Activated CD8-positive, alpha-beta memory T cell treated with anti-CD3 and anti-CD28 coated beads, Interleukin-2, amount 50 U/mL, for 4 hours (primary cell): ENCODE measurements at regions not wholly inside any gene's neighbourhood (a gene's known extent, or its start where the extent isn't known, plus 50 kb on each side); places are given as distances from the start of the nearest gene placed in this dataset.

Source experiments
- DNase-seq: peaks from one replicate; pipeline ENCODE4 v3.0.0-alpha.2; 2020

- no peak for DNase-seq
Measured at GRCh38 chr1:5369223-5369622, 623.0 kb downstream of the NPHP4 start.

DNA sequence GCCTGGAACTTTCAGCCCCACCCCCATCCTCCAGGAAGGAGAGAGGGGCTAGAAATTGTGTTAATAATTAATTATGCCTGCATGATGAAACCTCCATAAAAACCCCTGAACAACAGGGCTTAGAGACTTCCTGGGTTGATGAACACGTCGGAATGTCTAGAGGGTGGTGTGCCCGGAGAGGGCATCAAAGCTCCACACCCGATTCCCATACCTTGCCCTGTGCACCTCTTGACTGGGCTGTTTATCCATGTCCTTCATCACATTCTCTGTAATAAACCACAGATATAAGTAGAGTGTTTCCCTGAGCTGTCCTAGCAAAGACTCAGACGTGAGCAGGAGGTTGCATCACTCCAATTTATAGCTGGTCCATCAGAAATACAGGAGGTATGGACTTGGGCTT lies 624.0 kb downstream of the NPHP4 start:
- no peak for DNase-seq

- DNase-seq, result no peak
Measured at GRCh38 chr1:5367306-5367705, 624.9 kb downstream of the NPHP4 start.

DNA sequence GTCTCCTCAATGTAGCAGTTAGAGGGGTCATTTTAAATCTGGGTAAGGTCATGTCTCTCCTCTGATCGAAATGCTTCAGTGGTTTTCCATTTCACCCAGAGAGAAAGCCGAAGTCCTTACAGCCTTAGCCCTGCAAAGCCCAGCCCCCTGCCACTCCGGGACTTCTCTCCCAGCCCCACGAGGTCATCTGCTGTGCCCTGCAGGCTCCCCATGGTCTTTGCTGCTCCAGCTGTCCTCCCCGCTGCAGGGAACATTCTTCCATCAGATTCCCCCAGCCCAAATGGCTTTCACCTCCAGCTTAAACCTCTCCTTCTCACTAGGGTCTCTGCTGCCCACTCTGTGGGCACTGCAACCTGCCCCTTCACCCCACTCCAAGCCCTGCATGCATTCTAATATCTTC lies 626.5 kb downstream of the NPHP4 start:
- no peak for DNase-seq

DNA sequence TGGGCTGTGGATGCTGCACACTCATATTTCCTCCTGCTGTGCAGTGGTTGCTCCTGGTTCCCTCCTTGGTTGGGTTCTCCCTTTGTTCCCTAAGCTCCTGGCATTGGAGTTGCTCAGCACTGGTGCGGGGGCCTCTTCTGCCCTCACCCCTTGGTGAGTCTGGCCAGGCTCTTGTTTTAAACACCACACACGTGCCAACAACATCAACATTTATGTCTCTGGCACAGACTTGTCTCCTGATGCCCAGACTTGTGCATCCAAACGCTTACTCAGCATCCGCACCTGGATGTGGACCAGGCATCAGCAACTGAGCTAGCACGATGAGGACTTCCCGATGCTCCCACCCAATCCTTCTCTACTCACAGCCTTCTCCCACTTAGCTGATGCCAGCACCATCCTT lies 627.6 kb downstream of the NPHP4 start:
- no peak for DNase-seq

DNA sequence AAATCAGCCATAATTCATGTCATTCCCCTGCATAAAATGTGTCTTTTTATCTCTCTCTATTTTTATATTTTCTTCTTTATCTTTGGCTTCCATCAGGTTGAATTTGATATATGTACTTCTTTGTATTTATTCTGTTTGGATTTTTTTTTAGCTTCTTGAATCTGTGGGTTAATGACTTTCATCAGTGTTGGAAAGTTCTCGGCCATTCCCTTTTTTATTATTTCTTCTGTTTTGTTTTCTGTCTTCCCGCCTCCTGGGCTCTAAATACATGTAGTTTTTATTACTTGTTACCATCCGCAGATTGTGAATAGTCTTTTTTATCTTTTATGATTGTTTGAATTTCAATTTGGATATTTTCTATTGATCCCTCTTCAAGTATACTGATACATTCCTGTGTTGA lies 637.5 kb downstream of the NPHP4 start:
- DNase-seq, result no peak

DNA sequence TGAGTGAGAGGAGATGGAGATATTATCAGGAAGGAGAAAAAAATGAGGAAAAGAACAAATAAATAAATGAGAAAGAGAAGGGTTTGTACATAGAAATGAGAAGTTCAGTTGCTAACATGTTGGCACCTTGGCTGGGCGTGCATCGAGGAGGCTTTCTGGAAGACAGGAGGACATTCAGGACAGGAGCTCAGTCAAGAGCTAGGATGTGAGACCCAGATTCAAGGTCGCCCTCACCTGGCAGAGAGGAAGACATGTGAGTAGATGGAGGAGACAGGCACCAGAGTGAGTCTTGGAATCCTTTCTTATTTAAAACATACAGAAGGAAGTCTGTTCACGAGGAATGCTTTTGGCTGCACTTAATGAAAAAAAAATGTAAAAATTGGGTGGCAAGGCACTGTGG lies 640.9 kb downstream of the NPHP4 start:
- DNase-seq, result no peak

DNA sequence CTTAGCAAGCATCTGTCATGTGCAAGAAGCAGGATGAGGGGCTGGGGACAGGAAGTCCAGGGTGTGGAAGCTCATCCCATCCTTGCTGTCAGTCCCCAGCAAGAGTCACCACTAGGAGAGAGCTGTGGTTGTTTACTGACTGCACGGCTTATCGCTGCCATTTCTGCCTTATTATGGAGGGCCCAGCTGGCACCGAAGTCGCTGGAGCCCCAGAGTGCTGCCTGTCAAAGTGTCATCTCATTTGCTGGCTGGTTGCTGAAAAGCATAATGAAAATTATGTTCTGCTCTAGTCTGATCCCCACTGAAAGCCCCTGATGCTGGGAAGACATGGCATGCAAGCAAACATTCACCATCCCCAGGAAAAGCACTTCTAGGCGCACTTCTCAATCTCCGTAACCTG lies 642.7 kb downstream of the NPHP4 start:
- no peak for DNase-seq

DNA sequence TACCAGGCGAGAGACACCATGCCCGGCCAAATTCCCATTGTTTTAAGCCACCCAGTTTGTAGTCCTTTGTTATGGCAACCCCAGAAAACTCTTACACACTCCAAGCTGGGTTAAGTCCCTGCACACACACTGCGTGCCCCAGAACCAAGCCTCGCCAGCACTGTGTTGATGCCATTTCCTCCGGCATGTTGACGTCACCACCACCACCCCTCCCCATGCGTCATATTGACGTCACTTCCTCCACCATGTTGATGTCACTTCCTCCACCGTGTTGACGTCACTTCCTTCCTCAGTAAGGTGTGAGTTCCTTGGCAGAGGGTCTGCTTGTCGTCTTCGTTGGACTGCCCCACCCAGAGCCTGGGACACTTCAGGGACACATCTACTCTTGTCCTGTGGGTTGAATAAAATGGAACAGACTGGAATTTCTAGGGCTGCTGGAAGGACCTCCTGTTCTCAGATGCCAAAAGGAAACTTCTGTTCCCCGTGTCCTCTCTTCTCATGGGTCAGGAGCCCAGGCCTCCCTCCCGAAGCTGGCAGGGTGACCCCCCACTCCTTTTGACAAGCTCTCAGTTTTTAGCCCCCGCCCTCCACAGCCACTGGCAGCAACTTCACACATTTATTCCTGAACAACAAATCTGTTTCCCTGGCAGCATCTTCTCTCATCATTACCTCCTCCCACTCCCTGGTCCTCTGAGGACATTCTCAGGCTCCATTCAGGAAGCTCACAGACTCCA lies 643.3 kb downstream of the NPHP4 start:
- DNase-seq, result no peak

- DNase-seq, result no peak
Measured at GRCh38 chr1:5347726-5348125, 644.5 kb downstream of the NPHP4 start.

- no peak for DNase-seq
Measured at GRCh38 chr1:5345556-5345955, 646.7 kb downstream of the NPHP4 start.

DNA sequence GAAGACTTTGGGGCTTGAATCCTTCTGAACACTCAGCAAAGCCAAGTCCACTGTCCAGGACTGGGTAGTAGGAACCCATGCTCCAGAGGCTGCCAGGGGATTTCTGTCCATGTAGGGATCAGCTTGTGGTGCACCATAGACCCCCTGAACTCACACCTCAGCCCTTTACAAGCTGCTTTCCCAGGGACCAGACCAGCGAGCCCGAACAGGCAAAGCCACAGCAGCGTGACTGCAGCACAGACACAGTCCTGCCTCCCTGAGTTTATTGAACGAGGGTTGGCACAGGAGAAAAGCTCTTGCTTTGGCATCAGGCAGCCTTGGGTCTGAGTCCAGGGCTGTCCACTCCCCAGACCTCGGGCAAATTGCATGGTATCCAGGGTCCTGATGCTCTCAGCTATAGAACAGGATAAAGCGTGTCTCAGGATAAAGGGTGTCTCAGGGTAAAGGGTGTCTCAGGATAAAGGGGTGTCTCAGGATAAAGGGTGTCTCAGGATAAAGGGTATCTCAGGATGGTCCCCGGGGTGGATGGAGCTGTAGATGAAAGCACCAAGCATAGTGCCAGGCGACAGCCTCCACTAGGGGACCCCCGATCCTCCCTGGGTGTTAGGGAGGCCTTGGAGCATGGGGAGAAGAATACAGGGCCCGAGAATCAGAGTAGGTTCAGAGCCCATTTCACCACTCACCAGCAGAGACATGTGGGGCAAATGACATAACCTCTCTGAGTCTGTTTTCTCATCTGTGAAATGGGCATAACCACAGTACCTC lies 648.8 kb downstream of the NPHP4 start:
- no peak for DNase-seq

DNA sequence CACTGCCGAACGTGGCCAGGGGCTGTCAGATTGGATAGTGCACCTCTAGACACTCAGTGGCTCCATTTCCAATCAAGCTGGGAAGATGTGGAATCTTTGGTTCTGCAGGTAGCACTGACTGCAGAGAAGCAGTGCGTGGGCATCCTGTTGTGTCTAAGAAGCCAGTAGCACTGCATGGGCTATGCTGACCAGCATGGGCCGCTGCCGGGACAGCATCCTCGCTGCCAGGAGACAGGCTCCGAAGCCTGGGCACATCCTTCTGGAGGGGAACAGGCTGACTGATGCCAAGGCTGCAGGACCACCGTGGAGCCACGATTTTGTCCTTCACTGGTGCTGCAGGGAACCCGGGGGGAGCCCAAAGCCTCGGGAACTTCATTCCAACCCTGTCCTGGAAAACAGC lies 649.4 kb downstream of the NPHP4 start:
- DNase-seq, result no peak

- no peak for DNase-seq
Measured at GRCh38 chr1:5342172-5342571, 650.1 kb downstream of the NPHP4 start.

DNA sequence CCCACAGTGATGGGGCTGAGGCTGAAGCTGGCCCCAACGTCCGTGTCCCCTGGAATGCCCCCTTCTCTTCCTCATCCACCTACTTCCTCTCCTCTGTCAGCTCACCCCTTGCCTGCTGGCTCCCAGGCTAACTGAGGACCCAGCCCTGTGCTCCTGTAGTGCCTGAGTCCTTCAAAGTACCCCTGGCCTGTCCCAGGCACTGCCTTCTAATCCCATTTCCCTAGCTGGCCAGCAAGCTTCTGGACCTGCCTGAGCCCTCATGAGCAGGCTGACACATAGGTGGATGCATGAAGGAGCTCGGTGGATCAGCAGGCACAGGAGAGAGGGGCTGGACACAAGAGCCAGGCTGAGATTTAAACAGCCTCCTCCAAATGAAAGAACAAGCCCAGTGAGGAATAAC lies 650.8 kb downstream of the NPHP4 start:
- DNase-seq, result no peak

DNA sequence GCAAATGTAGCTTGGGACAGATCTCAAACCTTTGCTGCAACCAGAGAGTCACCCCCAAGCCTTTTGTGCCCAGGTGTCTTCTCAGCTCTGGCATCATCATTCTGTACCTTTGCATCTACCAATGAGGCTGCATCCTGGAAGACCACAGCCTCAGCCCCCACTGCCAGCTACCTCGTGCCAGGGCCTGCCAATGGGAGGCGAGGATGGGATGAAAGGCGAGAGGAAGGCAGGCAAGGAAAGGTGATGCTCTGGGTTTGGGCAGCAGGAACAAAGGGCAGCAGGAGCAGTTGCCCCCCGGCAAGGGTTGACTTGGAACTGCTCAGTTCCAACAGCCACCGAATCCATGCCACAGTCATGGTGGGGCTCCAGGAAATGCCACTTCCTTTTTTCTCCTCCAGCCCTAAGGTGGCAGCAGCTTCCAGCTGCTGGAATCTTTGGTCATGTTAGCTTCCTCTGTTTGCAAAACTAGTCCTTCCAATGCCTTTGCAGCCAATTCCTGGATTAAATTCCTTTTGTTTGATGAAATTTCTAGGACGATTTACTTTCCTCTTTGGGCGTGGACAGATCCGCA lies 651.6 kb downstream of the NPHP4 start:
- DNase-seq, result no peak

DNA sequence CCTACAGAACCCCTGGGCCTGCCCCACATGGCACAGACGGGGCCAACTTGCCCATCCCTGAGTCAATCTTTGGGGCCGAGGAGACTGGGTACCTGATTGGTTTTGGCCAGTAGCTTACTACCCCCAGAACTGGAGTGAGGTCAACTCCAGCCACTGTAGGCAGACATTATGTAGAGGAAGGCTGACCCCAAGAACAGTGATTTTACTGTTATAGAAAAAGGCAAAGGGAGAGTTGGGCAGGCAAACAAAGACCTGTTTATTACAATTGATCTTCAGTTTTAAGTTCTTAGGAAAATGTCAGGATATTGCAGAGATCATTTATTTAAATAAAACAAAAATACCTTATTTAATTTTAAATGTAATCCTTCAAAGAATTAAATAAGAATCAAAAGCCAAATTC lies 653.8 kb downstream of the NPHP4 start:
- DNase-seq, result no peak

DNA sequence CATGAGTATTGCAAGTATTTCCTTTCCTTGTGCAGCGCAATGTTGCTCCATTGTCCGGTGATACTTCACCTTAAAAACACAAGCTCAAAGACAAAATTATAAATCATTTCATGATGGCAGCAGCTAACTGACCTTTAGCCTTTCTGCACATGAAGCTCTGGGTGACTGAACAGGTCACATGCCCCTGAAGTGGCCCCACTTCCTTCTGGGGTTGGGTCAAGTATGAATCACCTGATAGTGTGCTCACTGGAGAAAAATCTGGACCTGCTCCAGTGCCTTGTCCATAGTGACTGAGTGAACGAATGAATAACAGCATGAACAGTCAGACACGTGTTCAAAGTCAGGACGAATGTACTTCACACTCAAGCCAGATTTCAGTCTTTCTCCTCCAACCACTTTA lies 658.9 kb downstream of the NPHP4 start:
- no peak for DNase-seq

DNA sequence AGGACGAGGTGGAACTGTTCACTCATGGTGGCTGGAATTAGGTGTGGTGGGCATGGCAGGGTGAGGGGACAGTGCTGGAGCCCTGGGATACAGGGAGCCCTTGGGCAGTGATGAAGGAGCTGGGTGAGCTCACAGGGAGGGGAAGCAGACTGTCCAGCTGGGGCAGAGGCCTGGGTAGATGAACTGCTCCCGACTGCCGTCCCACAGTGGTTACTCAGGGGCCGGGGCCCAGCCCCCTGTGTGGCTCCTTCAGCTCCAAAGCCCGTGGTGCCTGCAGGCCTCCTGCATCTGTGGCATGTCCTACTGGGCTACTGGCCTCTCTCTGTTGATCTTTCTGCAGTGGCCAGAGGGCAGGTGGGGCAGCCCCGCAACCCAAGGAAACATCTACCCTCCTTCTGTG lies 661.1 kb downstream of the NPHP4 start:
- no peak for DNase-seq

- DNase-seq, result no peak
Measured at GRCh38 chr1:5329068-5329739, 663.0 kb downstream of the NPHP4 start.

GRCh38 chr1:5324883-5325282 lies 667.3 kb downstream of the NPHP4 start:
- no peak for DNase-seq

DNA sequence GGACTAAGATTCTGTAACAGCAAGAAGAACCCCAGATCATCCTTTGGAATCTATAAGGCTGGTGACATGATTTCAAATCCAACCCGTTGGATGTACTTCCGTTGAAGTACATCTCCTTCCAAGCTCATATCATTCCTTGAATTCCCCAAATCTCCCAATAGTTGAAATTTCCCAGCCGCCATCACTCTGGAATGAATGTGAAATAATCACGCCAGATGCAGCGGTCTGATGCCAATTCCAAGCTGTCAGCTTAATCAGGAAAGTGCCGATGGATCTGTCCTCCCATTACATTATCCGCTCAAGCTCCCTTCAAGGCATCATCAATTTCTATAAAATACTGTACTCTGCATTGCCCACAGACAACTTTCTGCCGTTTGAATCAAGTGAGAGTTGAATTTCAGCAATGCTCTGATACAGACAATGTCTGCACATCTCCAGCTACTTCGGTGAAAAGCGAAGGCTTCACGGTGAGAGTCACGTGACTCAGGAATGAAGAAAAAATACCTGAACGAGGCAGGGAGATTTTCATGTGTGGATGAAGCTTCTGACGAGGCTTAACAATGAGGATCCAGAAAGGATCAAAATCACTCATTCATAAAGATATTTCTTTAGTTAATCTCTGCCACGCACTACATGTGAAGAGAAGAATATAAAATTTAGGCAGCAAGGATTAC lies 663.9 kb downstream of the AJAP1 start:
- DNase-seq, result no peak

DNA sequence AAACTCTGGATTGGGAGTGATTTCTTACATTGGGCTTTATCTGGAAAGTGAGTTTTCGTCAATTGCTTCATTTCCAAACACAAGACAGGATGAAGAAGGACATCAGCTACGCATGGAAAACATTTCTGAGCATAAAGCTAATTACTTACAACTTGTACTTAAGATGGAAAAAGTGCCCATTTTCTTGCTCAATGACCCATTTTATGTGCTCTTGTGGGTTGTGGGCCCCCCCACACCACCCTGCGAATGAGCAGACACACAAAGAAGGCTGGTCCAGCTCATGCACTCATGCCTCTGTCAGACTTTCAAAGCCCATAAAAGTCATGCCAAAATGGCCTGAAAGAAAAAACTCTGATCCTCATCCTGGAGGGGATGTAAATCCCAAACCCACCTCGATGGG lies 663.0 kb downstream of the AJAP1 start:
- no peak for DNase-seq
